Retina (tissue), 1 donor: ENCODE measurements at regions not wholly inside any gene's neighbourhood (a gene's known extent, or its start where the extent isn't known, plus 50 kb on each side); places are given as distances from the start of the nearest gene placed in this dataset.
"Not testable (repeated sequence)": the region's sequence is repeated elsewhere in the genome, so short reads cannot be mapped to it uniquely, and the experiment has no call there.

Experiments
- DNase-seq: peaks from one replicate; pipeline ENCODE4 v3.0.0-alpha.2; 2016

GRCh38 chr22:48407256-48407955 lies 1420.3 kb downstream of the BRD1 start:
- no peak for DNase-seq

DNA sequence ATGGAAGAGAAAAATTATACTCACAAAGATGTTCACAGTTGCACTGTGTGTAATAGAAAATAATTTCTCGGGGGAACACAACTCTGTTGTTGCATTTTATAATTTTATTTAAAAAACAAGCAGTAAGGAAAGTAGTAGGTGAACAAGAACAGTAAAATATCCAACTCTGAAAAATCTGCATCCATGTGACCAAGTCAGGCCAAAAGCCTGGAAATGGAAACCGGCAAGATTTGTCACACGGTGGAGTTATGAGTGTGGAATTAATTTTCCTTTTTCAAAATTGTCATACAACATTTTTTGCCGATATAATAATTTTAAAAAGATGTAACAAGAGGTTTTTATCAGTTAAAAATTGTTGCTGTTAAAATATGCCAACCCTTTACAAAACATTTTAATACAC lies 1421.5 kb downstream of the BRD1 start:
- DNase-seq: no peak

DNA sequence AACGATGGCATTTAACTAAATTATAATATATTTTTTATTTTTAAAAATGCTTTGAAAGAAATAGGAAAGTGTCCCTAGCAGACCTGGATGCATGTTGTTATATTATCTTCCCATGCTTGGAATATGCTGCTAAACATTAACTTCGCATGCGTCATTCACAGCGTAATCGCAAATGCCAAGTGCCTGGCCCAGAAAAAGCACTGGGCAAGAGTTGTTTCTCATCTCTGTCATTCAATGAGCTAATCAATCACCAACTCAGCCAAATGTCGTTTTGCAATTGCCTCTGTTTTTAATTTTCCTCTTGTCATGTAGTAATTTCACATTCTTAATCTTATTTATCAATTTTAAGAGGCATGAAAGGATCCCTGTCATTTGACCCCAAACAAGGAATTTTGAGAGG lies 1421.9 kb downstream of the BRD1 start:
- DNase-seq: no peak

DNA sequence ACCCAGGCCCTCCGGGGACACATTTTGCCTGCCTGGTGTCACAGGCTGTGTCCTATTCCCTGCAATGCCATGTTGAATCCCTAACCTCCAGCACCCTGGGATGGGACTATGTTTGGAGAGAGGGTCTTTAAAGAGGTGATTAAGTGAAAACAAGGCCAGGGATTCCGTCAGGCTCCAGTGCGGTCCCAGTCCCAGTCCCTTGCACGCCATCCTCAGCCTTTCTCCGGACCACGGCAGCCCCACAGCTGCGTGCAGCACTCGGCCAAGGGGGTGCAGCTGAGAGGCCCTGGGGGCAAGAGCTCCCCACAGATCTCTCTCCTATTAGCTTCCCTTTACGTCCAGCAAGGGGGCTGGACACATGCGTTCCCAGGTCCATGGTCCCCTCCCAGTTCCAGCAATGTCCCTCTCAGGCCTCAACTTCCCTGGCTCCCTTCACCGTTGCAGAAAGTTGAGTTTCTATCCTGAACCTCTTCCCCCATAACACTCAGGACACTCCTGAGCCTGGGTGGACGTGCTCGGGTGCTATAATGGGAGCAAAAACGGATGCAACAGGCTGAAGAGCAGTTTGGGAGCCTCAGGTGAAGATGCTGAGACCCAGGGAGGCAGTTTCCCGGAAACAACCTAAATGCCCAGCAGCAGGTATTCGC lies 1422.7 kb downstream of the BRD1 start:
- no peak for DNase-seq

DNA sequence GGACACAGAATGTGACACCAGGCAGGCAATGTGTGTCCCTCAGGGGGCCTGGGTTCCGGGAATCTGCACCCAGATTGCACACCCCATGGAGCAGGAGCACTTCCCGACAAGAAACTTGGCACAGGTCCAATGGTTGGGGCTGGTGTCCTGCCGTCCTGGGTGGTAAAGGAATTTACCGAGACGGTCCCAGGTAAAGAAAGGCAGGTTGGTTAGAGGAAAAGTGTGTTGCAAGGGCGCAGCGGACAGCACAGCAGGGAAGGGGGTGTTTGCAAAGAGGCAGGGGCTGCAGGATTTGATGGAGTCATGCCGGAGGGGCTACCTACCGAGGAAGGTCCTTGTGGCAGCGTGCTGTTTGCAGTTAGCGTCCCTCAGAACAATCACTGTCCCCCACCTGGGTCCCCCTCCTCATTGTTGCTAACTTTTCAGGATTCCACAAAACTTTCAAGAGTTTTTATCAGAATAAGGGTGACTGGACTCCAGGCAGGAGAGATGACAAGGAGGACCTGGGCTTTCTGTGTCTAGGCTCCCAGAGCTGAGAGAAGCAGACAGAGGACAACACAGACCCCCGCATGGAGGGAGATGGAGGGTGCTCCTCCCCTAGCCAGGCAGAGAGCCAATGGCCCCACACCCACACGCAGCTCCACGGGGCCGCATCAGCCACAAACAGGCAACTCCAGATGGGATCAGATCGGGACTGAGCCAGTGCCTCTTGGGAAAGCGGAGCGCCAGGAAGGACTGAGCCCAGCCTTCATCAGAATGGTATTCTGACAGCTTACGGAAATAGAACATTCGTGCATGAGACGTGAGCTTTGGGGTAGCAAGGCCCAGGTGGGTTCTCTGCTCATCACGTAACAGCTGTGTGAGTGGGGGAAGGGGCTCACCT lies 1423.9 kb downstream of the BRD1 start:
- DNase-seq: no peak

- DNase-seq: no peak
Measured at GRCh38 chr22:48402591-48403031, 1425.1 kb downstream of the BRD1 start.

GRCh38 chr22:48401523-48401922 lies 1426.2 kb downstream of the BRD1 start:
- not testable (repeated sequence) for DNase-seq

DNA sequence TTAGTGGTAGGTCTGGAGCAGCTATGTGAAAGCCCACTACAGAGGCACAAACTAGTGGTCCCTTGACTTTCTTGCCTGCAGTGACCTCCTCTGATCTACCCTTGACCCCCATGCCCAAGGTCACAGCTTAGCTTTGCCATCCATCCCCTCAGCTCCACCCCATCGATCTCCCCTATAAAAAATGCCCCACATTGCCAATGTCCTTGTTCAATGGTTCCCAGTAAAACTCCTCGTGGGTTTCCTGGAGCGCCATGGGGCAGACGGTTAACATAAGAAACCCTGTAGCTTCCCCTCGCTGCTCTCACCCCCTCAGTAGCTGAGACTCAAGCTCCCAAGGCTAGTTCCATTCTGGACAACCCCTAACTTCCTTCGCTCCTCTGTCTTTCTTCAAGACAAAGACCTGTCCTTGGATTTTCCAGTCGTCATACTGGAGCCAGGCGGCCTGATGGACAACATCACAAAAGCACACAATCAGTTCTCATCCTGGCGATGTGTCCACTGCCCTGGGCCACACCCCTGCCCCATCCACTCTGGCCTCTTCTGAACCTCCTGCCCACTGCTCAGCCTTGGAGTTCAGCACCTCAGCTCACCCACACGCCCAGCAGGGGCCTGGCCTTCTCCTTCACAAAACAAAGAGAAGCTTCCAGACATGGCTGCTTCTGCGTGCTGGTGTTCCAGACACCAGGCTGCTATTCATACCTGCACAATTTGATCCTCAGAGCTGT lies 1429.3 kb downstream of the BRD1 start:
- DNase-seq: no peak

DNA sequence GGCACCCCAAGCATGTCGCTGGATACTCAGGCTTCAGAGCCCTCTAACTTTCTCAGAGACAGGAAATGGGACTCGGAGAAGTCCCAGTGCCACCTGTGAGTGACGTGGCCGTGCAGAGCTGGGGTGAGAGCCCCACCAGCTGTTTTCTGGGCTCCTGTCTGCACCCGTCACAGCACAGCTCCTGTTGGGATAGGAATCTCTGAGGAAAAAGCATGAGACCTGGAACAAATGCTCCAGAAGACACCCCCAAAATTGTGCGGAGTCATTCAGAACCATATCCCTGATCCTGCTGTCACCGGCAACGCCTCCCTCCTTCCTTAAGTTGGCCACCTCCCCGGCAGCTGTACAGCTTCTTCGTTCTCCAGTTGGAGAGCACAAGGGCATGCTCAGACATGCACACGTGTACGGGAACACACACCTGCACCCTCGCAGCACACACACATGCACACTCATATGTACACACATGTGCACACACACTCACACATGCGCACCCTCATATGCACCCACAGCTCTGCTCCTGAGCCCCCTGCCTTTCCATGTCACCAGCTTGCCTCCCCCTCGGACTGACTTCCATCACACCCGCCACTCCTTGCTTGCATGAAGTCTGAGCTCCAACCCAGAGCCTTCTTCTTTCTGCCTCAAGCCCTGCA lies 1430.0 kb downstream of the BRD1 start:
- no peak for DNase-seq

DNA sequence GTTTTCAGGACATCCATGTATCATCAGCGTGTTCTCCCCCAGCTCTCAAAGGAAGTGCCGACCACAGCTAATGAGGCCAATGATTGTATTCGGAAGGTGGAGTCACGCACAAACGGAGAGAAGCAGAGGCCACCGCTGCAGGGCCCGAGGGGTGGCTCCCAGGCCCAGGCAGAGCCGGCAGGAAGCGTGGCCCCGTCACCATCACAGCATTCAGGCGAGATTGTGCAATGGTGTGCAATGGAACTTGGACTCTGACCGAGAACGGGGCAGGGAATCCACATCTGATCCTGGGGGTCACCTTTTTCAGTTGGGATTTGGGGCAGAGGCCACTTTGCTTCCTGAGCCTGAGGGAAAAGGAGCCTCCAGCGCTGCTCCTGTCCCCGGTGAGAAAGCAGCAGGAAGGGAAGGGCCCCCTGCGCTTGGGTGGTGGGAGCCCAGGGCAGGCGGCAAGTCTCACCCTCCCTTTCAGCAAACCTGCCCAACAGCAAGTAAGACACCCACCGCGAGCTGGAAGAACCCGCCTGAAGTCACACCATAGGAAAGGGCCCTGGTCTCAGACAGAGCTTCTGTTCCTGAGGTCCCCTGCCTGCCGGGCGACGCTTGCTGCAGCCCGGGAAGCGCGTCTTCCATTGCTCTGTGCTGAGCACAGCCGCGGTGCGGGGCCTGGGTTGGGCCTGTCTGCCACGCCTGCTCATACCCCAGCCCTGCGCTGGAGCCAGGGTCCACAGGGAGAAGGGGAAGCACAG lies 1430.7 kb downstream of the BRD1 start:
- peak; percentile 24 for DNase-seq

GRCh38 chr22:48396091-48396784 lies 1431.4 kb downstream of the BRD1 start:
- no peak for DNase-seq

- DNase-seq: peak; percentile 27
Measured at GRCh38 chr22:48395201-48395600, 1432.5 kb downstream of the BRD1 start.

GRCh38 chr22:48394787-48395186 lies 1432.9 kb downstream of the BRD1 start:
- no peak for DNase-seq

DNA sequence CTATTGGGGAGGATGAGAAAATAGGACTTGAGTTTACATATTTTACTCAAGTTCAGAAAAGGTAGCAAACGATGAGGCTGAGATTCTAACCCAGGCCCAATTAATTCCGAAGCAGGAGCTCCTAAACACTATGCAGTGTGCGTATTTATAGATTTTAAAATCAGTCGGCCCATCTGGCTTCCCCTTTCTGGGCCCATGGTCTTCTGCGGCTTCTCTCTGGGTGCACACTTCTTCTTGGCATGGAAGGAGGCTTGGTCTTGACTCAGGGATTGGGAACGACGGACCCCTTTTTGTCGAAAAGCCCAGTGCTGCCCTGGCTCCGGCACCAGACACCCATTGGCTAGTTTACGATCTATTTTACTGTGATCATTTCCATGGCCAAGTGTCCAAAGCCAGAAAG lies 1433.8 kb downstream of the BRD1 start:
- no peak for DNase-seq

DNA sequence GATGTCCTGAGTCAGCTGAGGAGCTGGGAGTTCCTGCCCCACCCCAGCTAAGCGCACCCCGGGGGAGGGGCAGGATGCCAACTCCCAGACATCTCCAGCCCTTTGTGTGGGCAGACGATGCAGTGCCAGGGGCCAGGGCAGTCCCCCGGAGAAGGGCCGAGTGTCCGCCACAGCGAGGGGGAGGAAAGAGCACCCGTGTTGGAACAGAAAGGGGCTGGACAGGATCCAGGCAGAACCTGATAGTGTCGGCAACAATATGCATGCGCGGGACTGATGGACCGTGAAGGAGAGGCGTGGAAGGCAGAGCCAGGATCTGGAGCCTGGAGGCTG lies 1434.7 kb downstream of the BRD1 start:
- peak; percentile 69 for DNase-seq

- no peak for DNase-seq
Measured at GRCh38 chr22:48391820-48392219, 1435.9 kb downstream of the BRD1 start.

- no peak for DNase-seq
Measured at GRCh38 chr22:48391171-48391711, 1436.4 kb downstream of the BRD1 start.

DNA sequence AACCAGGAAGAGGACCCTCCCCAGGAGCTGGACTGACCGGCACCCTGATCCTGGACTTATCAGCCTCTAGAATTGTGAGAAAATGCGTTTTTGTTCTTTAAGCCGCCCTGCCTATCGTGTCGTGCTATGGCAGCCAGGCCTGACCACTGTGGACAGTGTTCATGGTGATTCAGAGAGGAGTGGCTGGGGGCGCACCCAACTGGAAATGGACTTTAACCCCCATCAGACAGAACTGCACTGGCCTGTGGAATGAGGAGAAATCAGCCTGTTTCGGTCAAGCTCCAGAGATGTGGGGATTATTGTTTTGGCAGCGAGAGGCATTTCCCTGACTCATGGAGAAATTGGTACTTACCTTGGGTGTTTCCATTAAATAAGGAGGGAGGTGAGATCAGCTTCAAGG lies 1437.8 kb downstream of the BRD1 start:
- no peak for DNase-seq

- no peak for DNase-seq
Measured at GRCh38 chr22:48382197-48382596, 1445.5 kb downstream of the BRD1 start.

- no peak for DNase-seq
Measured at GRCh38 chr22:48380016-48380665, 1447.5 kb downstream of the BRD1 start.
